ENCODE measurements at regions not wholly inside any gene's neighbourhood (a gene's known extent, or its start where the extent isn't known, plus 50 kb on each side); places are given as distances from the start of the nearest gene placed in this dataset.
"Not testable (repeated sequence)": the region's sequence is repeated elsewhere in the genome, so short reads cannot be mapped to it uniquely, and the experiment has no call there.

DNA sequence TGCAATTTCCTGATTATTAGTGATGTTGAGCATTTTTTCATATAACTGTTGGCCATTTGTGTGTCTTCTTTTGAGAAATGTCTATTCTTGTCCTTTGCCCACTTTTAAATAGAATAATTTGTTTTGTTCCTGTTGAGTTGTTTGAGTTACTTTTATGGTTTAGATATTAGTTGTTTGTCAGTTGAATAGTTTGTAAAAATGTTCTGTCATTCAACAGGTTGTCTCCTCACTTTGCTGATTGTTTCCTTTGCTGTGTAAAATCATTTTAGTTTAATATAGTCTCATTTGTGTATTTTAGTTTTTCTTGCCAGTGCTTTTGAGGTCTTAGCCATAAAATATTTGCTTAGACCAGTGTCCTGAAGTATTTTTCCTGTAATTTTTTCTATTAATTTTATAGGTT lies 181.8 kb upstream of the GLRA2 start:
- DNase-seq = no peak

GRCh38 chrX:14344172-14344940 lies 185.0 kb upstream of the GLRA2 start:
- DNase-seq = no peak

GRCh38 chrX:14309431-14309830 lies 219.9 kb upstream of the GLRA2 start:
- no peak for DNase-seq

DNA sequence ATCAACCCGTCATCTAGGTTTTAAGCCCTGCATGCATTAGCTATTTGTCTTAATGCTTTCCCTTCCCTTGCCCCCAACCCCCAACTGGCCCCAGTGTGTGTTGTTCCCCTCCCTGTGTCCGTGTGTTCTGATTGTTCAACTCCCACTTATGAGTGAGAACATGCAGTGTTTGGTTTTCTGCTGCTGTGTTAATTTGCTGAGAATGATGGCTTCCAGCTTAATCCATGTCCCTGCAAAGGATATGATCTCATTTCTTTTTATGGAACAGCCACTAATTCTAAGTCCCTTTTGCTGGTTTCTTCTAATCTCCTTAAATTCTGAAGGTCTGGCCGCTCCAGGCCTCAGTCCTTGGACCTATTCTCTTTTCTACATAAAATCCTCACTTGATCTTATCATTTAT lies 220.4 kb upstream of the GLRA2 start:
- DNase-seq = not testable (repeated sequence)

- DNase-seq = no peak
Observed at GRCh38 chrX:14303891-14304290, 225.4 kb upstream of the GLRA2 start.

DNA sequence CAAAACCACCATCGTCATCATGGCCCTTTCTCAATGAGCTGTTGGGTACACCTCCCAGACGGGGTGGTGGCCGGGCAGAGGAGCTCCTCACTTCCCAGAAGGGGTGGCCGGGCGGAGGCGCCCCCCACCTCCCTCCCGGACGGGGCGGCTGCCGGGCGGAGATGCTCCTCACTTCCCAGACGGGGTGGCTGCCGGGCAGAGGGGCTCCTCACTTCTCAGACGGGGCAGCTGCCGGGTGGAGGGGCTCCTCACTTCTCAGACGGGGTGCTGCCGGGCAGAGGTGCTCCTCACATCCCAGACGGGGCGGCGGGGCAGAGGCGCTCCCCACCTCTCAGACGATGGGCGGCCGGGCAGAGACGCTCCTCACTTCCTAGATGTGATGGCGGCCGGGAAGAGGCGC lies 226.8 kb upstream of the GLRA2 start:
- not testable (repeated sequence) for DNase-seq

GRCh38 chrX:14300376-14300775 lies 229.0 kb upstream of the GLRA2 start:
- no peak for DNase-seq

- no peak for DNase-seq
Observed at GRCh38 chrX:14295426-14295825, 233.9 kb upstream of the GLRA2 start.

DNA sequence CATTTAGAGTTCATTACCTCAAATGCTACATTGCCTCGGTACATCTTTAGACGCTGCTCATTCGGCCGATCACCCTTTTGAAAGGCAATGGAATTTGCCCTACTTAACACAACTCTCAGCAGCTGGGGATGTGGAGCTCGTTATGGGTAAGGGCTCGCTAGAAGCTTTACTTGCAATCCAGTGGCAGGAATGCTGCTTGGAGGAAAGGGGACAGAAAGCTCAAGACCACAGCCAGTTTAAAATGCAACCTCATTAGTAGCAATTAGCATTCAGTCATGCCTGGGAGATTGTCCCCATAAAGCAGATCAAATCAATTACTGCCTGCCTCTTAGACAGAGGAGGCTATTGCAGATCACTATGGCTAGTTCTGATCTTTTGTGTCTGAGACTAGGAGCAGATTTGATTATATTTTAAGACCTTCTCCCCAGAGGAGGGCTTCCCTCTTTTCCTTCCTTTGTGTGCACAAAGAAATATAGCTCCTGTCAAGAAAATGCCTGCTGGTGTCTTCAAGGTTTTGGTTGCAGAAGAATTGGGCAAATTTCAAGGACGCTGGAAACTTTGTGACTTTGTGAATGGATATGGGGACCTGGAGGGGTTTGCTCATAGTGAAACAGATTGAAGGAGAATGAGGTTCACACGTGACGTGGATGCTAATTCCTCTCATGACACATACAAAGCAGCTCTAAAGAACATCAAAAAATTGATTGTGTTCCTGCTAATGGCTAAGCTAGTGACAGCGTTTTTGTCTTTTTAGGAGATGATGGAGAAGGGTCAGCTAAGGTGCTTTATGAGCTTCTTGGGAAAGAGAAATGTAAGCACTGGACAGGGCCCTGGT lies 237.5 kb upstream of the GLRA2 start:
- DNase-seq = no peak

GRCh38 chrX:14290335-14290734 lies 239.0 kb upstream of the GLRA2 start:
- DNase-seq = no peak

- no peak for DNase-seq
Observed at GRCh38 chrX:14274691-14275090, 245.0 kb upstream of the GEMIN8 start.

- DNase-seq = no peak
Observed at GRCh38 chrX:14267216-14267615, 237.5 kb upstream of the GEMIN8 start.

DNA sequence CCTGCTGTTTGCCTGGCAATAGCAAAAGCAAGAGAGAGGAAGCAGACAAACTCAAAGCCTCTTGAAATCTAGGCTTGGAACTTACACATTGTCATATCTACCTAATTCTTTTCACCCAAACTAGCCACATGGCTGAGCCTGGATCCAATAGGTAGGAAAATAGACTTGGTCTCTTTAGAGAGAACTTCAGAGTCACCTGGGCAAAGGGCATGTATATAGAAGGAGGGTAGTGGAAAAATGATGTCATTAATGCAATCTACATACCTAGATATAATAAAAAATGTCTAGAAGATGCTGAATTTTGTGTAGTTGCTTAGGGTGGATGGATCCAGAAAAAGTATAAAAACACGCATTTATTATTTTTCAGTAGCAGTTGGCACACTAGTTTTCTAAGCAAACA lies 237.0 kb upstream of the GEMIN8 start:
- DNase-seq = no peak

DNA sequence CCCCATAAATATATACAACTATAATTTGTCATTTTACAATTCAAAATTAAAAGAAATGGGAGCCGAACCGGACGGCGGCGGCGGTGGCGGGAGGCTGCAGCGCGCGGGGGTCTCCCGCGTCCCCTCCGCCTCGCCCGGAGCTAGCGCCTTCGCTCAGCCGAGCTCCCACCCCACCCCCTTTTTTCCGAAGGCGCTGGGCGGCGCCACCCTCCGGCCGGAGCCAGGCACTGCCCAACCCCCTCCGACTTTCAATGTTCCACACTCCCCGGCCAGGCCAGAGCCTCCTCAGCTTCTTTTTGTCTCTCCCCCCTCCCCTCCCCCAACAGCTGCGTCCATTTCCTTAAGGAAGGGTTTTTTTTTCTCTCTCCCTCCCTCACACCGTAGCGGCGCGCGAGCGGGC lies 214.1 kb upstream of the GEMIN8 start:
- DNase-seq = no peak

- no peak for DNase-seq
Observed at GRCh38 chrX:14235004-14235403, 205.3 kb upstream of the GEMIN8 start.

DNA sequence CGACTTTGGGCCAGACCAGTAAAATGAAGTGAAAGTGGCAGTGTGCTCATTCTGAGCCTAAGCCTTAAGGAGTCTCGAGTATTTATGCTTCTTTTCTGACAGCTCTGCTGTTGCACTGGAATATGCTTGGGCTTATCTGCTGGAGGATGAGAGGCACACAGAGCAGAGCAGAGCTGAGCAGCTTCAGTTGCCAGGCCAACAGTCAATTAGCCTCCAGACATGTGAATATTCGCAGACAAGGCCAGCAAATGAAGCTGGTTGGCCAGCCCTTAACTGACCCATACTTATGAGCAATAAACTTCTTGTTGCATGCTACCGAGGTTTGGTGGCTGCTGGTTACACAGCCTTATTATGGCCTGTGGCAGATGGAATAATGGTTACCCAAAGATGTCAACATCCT lies 203.0 kb upstream of the GEMIN8 start:
- no peak for DNase-seq

GRCh38 chrX:14228611-14229010 lies 198.9 kb upstream of the GEMIN8 start:
- DNase-seq = no peak

DNA sequence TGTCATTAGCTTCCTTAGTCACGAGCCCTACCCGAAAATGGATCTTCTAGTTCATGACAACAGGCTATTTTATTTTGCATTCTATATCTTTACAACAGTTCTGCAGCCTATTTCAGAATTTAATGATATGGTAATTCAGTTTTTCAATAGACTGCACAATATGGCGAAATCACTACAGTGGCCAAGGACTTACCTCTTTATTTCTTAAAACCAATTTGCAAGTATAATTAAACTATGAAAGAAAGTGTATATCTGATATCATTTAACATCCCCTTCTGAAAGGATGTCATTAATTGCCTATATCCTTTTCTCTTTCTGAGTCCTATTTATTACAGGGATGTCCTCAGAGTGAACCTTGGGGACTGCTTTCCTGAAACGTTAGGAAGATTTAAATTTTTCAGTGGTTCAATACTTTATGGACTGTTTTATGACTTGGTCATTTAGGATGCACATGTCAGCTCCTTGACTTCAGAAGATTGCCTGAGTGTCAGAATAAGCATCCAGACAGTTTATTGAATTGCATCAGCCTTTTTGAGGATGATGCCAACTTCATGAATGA lies 190.8 kb upstream of the GEMIN8 start:
- no peak for DNase-seq

- DNase-seq = no peak
Observed at GRCh38 chrX:14209034-14209433, 179.3 kb upstream of the GEMIN8 start.

- no peak for DNase-seq
Observed at GRCh38 chrX:14194711-14195110, 165.0 kb upstream of the GEMIN8 start.

- DNase-seq = no peak
Observed at GRCh38 chrX:14193547-14193946, 163.9 kb upstream of the GEMIN8 start.

- no peak for DNase-seq
Observed at GRCh38 chrX:14173873-14174272, 144.2 kb upstream of the GEMIN8 start.

- no peak for DNase-seq
Observed at GRCh38 chrX:14164828-14165227, 135.1 kb upstream of the GEMIN8 start.

DNA sequence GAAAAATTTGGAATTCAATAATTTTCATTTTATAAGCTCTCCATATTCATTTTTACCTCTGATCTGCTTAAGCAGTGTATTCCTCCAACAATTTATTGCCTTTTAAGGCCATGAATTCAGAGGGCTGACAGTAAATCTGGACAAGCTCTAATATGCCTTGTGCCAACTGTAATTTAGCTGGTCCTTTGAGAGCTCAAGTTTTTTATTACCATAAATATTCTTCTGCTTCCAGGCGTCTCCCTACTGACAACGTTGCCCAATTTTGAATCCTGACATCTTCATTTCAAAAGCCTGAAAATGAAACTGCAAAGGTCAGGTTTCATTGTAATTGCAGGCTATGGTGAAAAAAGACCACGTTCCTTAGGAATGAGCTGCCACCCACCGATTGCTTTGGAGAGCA lies 95.8 kb upstream of the GEMIN8 start:
- DNase-seq = no peak

Data from Kasumi-1 (cell line).